IMR-90 (cell line): ENCODE measurements at regions not wholly inside any gene's neighbourhood (a gene's known extent, or its start where the extent isn't known, plus 50 kb on each side); places are given as distances from the start of the nearest gene placed in this dataset.

Experiments used
- ATAC-seq: fragments of 200-7000 bp; cut with Tn5 transposase; 2 replicates; pipeline ENCODE4 v1.9.1; 2020; ENCODE audit warnings: low read depth, mild to moderate bottlenecking, moderate library complexity
- BruUV-seq: library from RNA; stranded (reverse); fragments of 400-500 nt; replicated peaks from 2 replicates; lab custom pipeline; 2021; lab: Mats Ljungman, UMichigan
- CTCF ChIA-PET: fragments of 300-600 bp; formaldehyde crosslinking; extraction: SDS; loops from one replicate; lab custom pipeline; 2021; ENCODE audit warnings: antibody characterized with exemption; lab: Yijun Ruan, JAX
- POLR2A ChIA-PET: fragments of 300-600 bp; sonication (Branson Sonifier 250); formaldehyde crosslinking; loops from one replicate; lab custom pipeline; 2022; ENCODE audit warnings: antibody characterized with exemption; ENCODE audit not compliant: unreplicated experiment; lab: Charles Lee
- DNase-seq: peaks from one replicate; pipeline ENCODE4 v3.0.0; 2013
- H2AFZ ChIP-seq: replicated peaks from 2 replicates; pipeline ENCODE3; 2013; ENCODE audit warnings: low read length, mild to moderate bottlenecking; ENCODE audit not compliant: poor library complexity
- H2AK5ac ChIP-seq: 2 replicates; pipeline ENCODE4 v1.6.1; 2013; ENCODE audit warnings: low read depth, low read length, inconsistent platforms
- H2AK9ac ChIP-seq: replicated peaks from 2 replicates; pipeline ENCODE3; 2013; ENCODE audit warnings: mild to moderate bottlenecking, low read depth, low read length, moderate library complexity; ENCODE audit not compliant: poor library complexity
- H2BK120ac ChIP-seq: 2 replicates; pipeline ENCODE4 v1.6.1; 2013; ENCODE audit warnings: low read depth, low read length, inconsistent platforms
- H2BK15ac ChIP-seq: 3 replicates; pipeline ENCODE4 v1.6.1; 2013; ENCODE audit warnings: low read depth, low read length, inconsistent platforms
- H2BK20ac ChIP-seq: 2 replicates; pipeline ENCODE4 v1.6.1; 2013; ENCODE audit warnings: low read depth, mild to moderate bottlenecking, inconsistent platforms, low read length, moderate library complexity
- H2BK5ac ChIP-seq: 2 replicates; pipeline ENCODE4 v1.6.1; 2013; ENCODE audit warnings: mild to moderate bottlenecking, low read depth, low read length, inconsistent platforms; ENCODE audit not compliant: poor library complexity, severe bottlenecking
- H3K14ac ChIP-seq: replicated peaks from 2 replicates; pipeline ENCODE4 v1.6.1; 2013; ENCODE audit warnings: low read depth, low read length, inconsistent platforms
- H3K18ac ChIP-seq: 2 replicates; pipeline ENCODE4 v1.6.1; 2013; ENCODE audit warnings: low read depth, low read length, control low read depth
- H3K23ac ChIP-seq: 2 replicates; pipeline ENCODE4 v1.6.1; 2013; ENCODE audit warnings: low read depth, low read length, inconsistent platforms
- H3K27ac ChIP-seq: 2 replicates; pipeline ENCODE4 v1.5.1; 2013; ENCODE audit warnings: mild to moderate bottlenecking, control low read depth, low read length; ENCODE audit not compliant: insufficient read depth
- H3K27me3 ChIP-seq: 2 replicates; pipeline ENCODE4 v1.6.1; 2013; ENCODE audit warnings: low read length; ENCODE audit not compliant: control insufficient read depth, insufficient read depth
- H3K36me3 ChIP-seq: 2 replicates; pipeline ENCODE4 v1.6.1; 2013; ENCODE audit warnings: low read length, mixed read lengths; ENCODE audit not compliant: control insufficient read depth, insufficient read depth
- H3K4ac ChIP-seq: 2 replicates; pipeline ENCODE4 v1.6.1; 2013; ENCODE audit warnings: low read depth, low read length, inconsistent platforms
- H3K4me1 ChIP-seq: 2 replicates; pipeline ENCODE4 v1.6.1; 2013; ENCODE audit warnings: low read length, mixed read lengths; ENCODE audit not compliant: control insufficient read depth, insufficient read depth
- H3K4me2 ChIP-seq: 2 replicates; pipeline ENCODE4 v1.6.1; 2013; ENCODE audit warnings: low read depth, mild to moderate bottlenecking, control low read depth, low read length, moderate library complexity
- H3K4me3 ChIP-seq: 2 replicates; pipeline ENCODE4 v1.5.1; 2013; ENCODE audit warnings: low read depth, mild to moderate bottlenecking, control low read depth, low read length, moderate library complexity; ENCODE audit not compliant: insufficient read depth
- H3K56ac ChIP-seq: 2 replicates; pipeline ENCODE4 v1.6.1; 2013; ENCODE audit warnings: low read length, inconsistent platforms; ENCODE audit not compliant: insufficient read depth; ENCODE audit errors: extremely low read depth
- H3K79me1 ChIP-seq, 2 experiments: 2 replicates each; pipeline ENCODE4 v1.6.1; 2013; ENCODE audit warnings: low read length in 2 of 2, inconsistent platforms in 1 of 2, low read depth in 1 of 2
- H3K9ac ChIP-seq: 2 replicates; pipeline ENCODE4 v1.6.1; 2013; ENCODE audit warnings: low read depth, low read length, control low read depth
- H3K9me1 ChIP-seq: 2 replicates; pipeline ENCODE4 v1.6.1; 2013; ENCODE audit warnings: low read length, inconsistent platforms; ENCODE audit not compliant: insufficient read depth
- H3K9me3 ChIP-seq: 2 replicates; pipeline ENCODE4 v1.6.1; 2013; ENCODE audit warnings: low read length; ENCODE audit not compliant: control insufficient read depth, insufficient read depth
- H4K20me1 ChIP-seq: 2 replicates; pipeline ENCODE4 v1.6.1; 2013; ENCODE audit warnings: low read length, inconsistent platforms; ENCODE audit not compliant: insufficient read depth
- H4K5ac ChIP-seq: 2 replicates; pipeline ENCODE4 v1.6.1; 2013; ENCODE audit warnings: mild to moderate bottlenecking, low read depth, low read length, control low read depth
- H4K8ac ChIP-seq, 2 experiments: 2 replicates each; pipeline ENCODE4 v1.6.1; 2013; ENCODE audit warnings: low read depth in 2 of 2, low read length in 2 of 2, control low read depth in 1 of 2, inconsistent platforms in 1 of 2
- H4K91ac ChIP-seq: 2 replicates; pipeline ENCODE4 v1.6.1; 2013; ENCODE audit warnings: low read depth, low read length, inconsistent platforms; ENCODE audit not compliant: insufficient read depth
- BHLHE40 ChIP-seq: fragments of 150-350 bp; IDR thresholded peaks from 2 replicates; pipeline ENCODE4 v1.6.1; 2016; ENCODE audit warnings: mild to moderate bottlenecking, low read depth, low read length
- CEBPB ChIP-seq: IDR thresholded peaks from 2 replicates; pipeline ENCODE4 v1.6.1; 2012; ENCODE audit warnings: low read depth, low read length, improper control_type of control experiment
- CHD1 ChIP-seq: IDR thresholded peaks from 2 replicates; pipeline ENCODE4 v1.6.1; 2012; ENCODE audit warnings: low read depth, low read length, improper control_type of control experiment
- FOS ChIP-seq: fragments of 150-350 bp; IDR thresholded peaks from 2 replicates; pipeline ENCODE4 v1.6.1; 2016; ENCODE audit warnings: low read depth, low read length
- MAFK ChIP-seq: IDR thresholded peaks from 2 replicates; pipeline ENCODE4 v1.6.1; 2012; ENCODE audit warnings: low read depth, low read length, improper control_type of control experiment
- MAZ ChIP-seq: IDR thresholded peaks from 2 replicates; pipeline ENCODE4 v1.6.1; 2012; ENCODE audit warnings: low read depth, mild to moderate bottlenecking, low read length, improper control_type of control experiment, moderate library complexity, borderline replicate concordance
- MXI1 ChIP-seq: IDR thresholded peaks from 2 replicates; pipeline ENCODE4 v1.6.1; 2012; ENCODE audit warnings: low read depth, mild to moderate bottlenecking, low read length, moderate library complexity, borderline replicate concordance
- NFE2L2 ChIP-seq: fragments of 150-350 bp; IDR thresholded peaks from 2 replicates; pipeline ENCODE4 v1.6.1; 2016; ENCODE audit warnings: low read depth, mild to moderate bottlenecking, low read length
- POLR2A ChIP-seq: IDR thresholded peaks from 2 replicates; pipeline ENCODE4 v1.6.1; 2012; ENCODE audit warnings: mild to moderate bottlenecking, low read depth, low read length
- RCOR1 ChIP-seq: IDR thresholded peaks from 2 replicates; pipeline ENCODE4 v1.6.1; 2012; ENCODE audit warnings: mild to moderate bottlenecking, low read length, improper control_type of control experiment; ENCODE audit not compliant: insufficient replicate concordance
- RFX5 ChIP-seq: IDR thresholded peaks from 2 replicates; pipeline ENCODE4 v1.8.0; 2012; ENCODE audit warnings: low read depth, mild to moderate bottlenecking, low read length, moderate library complexity
- SMC3 ChIP-seq: fragments of 150-350 bp; IDR thresholded peaks from 2 replicates; pipeline ENCODE4 v1.6.1; 2016; ENCODE audit warnings: low read depth, mild to moderate bottlenecking, antibody characterized with exemption, low read length, moderate library complexity
- WGBS, 2 experiments: methylation state at CpG; one replicate each; pipeline versions ENCODE4 v1.1.5 to v1.1.7; 2013; ENCODE audit warnings: missing lambda C conversion rate in 2 of 2; ENCODE audit not compliant: insufficient read length in 1 of 2; ENCODE audit errors: extremely low coverage in 2 of 2; 5-methylcytosine and 5-hydroxymethylcytosine counted together
- dilution Hi-C: fragments of 300-500 bp; cut with HindIII; formaldehyde crosslinking; loops from one replicate; pipeline ENCODE4 v1.14.3; 2018; ENCODE audit warnings: low sequenced_read_pairs; ENCODE audit not compliant: unreplicated experiment
- in situ Hi-C: fragments of 300-500 bp; cut with MboI; formaldehyde crosslinking; loops from 3 replicates; pipeline ENCODE4 v1.14.3; 2019; ENCODE audit warnings: low sequenced_read_pairs, inconsistent platforms, mixed read lengths
- intact Hi-C: fragments of 100-400 bp; cut with micrococcal nuclease; formaldehyde crosslinking; loops from 2 replicates; pipeline ENCODE4 v1.10.0; 2022
- TF ChIP-seq, protein P1 (sequence below): fragments of 150-350 bp; IDR thresholded peaks from 2 replicates; pipeline ENCODE4 v1.6.1; 2016; ENCODE audit warnings: low read depth, mild to moderate bottlenecking, low read length, moderate library complexity, borderline replicate concordance
- TF ChIP-seq, protein P2 (sequence below): conservative IDR thresholded peaks from 2 replicates; pipeline ENCODE4 v1.5.1; 2012; ENCODE audit warnings: mild to moderate bottlenecking, low read depth, low read length, improper control_type of control experiment

DNA sequence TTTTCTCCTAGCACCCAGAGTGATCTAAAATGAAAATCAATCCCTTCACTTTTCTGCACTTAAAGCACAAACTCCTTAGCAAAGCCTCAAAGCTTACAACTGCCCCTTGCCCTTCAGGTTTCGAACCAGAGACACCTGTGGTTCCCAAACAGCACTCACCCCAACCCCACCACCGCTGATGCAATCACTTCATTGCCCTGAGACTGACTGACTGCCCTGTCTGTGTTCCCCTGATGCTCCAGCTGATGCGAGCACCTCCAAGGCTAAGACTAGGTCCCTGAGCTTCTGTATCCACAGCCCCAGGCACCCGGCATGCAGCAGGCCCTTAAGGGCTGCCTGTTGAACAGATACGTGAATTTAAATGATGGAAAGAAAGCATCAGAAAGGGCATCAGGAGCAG lies 127.3 kb downstream of the ZNF621 start:
- Histone ChIP-seq H2AK5ac (no peak overlapping the region), H2BK5ac (no peak overlapping the region), H2AK9ac (no peak overlapping the region), H2BK120ac (no peak overlapping the region), H3K56ac (no peak overlapping the region), H3K79me1 (no peaks in the 10 kb centered on the region), H3K27ac (no peak overlapping the region), H4K91ac (no peak overlapping the region), H2BK15ac (no peak overlapping the region), H4K5ac (no peak overlapping the region), H2AFZ (no peak overlapping the region), H3K9me1 (no peaks in the 10 kb centered on the region), H3K27me3 (no peaks in the 10 kb centered on the region), H3K4me1 (no peaks in the 10 kb centered on the region), H3K23ac (no peak overlapping the region), H3K4ac (no peak overlapping the region), H4K8ac (no peak overlapping the region), H2BK20ac (no peak overlapping the region), H3K36me3 (no peaks in the 10 kb centered on the region), H3K18ac (no peak overlapping the region), H4K20me1 (no peaks in the 10 kb centered on the region), H3K4me2 (no peak overlapping the region), H3K4me3 (no peak overlapping the region), H3K9ac (no peak overlapping the region), H3K9me3 (peaks cover 2% of the 10 kb centered on the region; the same call in 1 of the 2 replicates), H3K14ac (no peak overlapping the region)
- in situ Hi-C loops (no loop called here), intact Hi-C loops (no loop called here), dilution Hi-C loops (no loop called here)
- no peak for DNase-seq
- CTCF ChIA-PET = no interaction called here
- no peak for TF ChIP-seq RFX5
- no peak for TF ChIP-seq RCOR1
- TF ChIP-seq CHD1 = no peak
- no peak for TF ChIP-seq MAZ
- TF ChIP-seq MAFK = no peak
- TF ChIP-seq, protein P1, sequence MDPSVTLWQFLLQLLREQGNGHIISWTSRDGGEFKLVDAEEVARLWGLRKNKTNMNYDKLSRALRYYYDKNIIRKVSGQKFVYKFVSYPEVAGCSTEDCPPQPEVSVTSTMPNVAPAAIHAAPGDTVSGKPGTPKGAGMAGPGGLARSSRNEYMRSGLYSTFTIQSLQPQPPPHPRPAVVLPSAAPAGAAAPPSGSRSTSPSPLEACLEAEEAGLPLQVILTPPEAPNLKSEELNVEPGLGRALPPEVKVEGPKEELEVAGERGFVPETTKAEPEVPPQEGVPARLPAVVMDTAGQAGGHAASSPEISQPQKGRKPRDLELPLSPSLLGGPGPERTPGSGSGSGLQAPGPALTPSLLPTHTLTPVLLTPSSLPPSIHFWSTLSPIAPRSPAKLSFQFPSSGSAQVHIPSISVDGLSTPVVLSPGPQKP = no peak
- TF ChIP-seq BHLHE40 = no peak
- TF ChIP-seq POLR2A = no peak
- TF ChIP-seq FOS = no peak
- TF ChIP-seq NFE2L2 = no peak
- TF ChIP-seq CEBPB = no peak
- TF ChIP-seq, protein P2, sequence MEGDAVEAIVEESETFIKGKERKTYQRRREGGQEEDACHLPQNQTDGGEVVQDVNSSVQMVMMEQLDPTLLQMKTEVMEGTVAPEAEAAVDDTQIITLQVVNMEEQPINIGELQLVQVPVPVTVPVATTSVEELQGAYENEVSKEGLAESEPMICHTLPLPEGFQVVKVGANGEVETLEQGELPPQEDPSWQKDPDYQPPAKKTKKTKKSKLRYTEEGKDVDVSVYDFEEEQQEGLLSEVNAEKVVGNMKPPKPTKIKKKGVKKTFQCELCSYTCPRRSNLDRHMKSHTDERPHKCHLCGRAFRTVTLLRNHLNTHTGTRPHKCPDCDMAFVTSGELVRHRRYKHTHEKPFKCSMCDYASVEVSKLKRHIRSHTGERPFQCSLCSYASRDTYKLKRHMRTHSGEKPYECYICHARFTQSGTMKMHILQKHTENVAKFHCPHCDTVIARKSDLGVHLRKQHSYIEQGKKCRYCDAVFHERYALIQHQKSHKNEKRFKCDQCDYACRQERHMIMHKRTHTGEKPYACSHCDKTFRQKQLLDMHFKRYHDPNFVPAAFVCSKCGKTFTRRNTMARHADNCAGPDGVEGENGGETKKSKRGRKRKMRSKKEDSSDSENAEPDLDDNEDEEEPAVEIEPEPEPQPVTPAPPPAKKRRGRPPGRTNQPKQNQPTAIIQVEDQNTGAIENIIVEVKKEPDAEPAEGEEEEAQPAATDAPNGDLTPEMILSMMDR = no peak
- no peak for TF ChIP-seq MXI1
- TF ChIP-seq SMC3 = no peak
- POLR2A ChIA-PET = no interaction called here
- no TSS peak for BruUV-seq
- 31% methylated on average over 3 of the region's 5 CpGs; no CpG with 5 or more reads in 1 of the 2 experiments for WGBS, 2 experiments
- ATAC-seq = no peak
